ENCODE measurements at regions not wholly inside any gene's neighbourhood (a gene's known extent, or its start where the extent isn't known, plus 50 kb on each side); places are given as distances from the start of the nearest gene placed in this dataset.

GRCh38 chr2:12376025-12376424 is 340.7 kb upstream of the TRIB2 start:
- TF ChIP-seq CTCF (IDR thresholded peaks at IDR 0.05) (no peak), POLR2AphosphoS5 (IDR thresholded peaks at IDR 0.05; ENCODE audit: insufficient read depth in 1 of 2, low read depth in 1 of 2) (no peak), POLR2A (IDR thresholded peaks at IDR 0.05) (no peak)
